Left colon (tissue), 2 donors: ENCODE measurements at regions not wholly inside any gene's neighbourhood (a gene's known extent, or its start where the extent isn't known, plus 50 kb on each side); places are given as distances from the start of the nearest gene placed in this dataset.
"Not testable (repeated sequence)": the region's sequence is repeated elsewhere in the genome, so short reads cannot be mapped to it uniquely, and the experiment has no call there.

Source experiments
- ATAC-seq: fragments of 200-7000 bp; cut with Tn5 transposase; one replicate; pipeline ENCODE4 v1.9.1; 2020; ENCODE audit warnings: mild to moderate bottlenecking, moderate library complexity
- DNase-seq, 2 donors: peaks; one replicate each; pipeline ENCODE4 v3.0.0-alpha.2; 2020
- intact Hi-C, 2 donors: fragments of 100-400 bp; cut with DNase I in 1 of 2; cut with micrococcal nuclease in 1 of 2; formaldehyde crosslinking; loops; one replicate each; pipeline versions ENCODE4 v1.11.2 to v1.14.0; 2022; cut with DNase I, micrococcal nuclease
- donor health status: DM: no; HTN: no; CAD: no.
- donor health status: DM: yes; HTN: yes; CAD: no.

DNA sequence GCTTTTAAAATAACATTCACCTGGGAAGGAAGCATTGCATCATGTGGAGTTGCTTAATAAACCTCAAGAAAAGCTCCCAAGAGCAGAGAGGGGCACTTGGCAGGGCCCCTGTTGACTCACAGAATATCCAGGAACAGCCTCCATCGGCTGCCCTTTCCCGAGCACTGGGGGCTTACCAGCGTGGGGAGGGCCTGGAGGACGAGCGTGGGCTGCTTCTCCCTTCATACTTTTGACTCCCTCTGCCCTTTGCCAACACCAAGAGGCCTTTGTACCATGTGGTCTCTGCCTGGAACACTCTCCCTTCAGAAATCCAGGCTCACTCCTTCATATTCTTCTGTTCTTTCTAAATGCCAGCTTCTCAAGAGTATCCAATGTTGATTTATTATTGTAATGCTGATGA, 492.1 kb upstream of the TMEM132C start:
- no peak for DNase-seq
- no peak for ATAC-seq
- intact Hi-C loops = no loop called here

DNA sequence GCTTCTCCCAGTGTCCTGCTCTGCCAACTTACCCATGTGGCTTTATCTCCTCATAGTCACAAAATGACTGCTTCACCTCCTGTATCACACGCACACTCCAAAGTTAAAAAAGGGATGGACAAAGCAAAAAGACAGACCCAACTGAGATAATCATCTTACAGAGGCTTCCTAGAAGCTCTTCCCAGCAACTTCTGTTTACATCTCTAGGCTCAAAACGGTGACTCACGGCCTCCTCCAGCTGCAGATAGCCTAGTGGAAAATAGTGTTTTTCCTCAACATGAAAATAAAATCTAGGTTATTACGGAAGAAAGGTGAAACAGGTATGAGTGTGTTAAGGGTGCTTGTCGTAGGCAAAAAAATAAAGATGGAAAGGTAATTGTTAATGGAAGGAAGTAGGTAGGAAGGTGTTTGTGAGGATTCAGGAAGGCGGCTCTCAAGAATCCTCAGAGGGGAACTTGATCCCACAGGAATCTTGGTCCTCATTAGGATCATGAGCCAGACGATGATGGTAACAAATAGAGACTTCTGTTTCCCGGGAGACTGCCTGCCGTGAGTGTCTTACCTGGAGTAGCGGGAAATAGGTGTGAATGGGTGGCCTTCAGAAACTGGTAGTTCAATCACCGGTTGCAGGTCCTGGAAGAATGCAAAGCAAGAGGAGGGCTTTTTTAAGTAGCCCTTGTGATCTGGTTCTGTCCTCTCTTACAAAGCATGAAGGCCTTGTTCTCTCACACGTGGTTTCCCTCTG, 487.5 kb upstream of the TMEM132C start:
- DNase-seq = no peak
- ATAC-seq = no peak
- intact Hi-C loops = no loop called here

- DNase-seq = no peak
- intact Hi-C loops = no loop called here
- ATAC-seq = no peak
Measured at GRCh38 chr12:127780881-127781280, 486.1 kb upstream of the TMEM132C start.

DNA sequence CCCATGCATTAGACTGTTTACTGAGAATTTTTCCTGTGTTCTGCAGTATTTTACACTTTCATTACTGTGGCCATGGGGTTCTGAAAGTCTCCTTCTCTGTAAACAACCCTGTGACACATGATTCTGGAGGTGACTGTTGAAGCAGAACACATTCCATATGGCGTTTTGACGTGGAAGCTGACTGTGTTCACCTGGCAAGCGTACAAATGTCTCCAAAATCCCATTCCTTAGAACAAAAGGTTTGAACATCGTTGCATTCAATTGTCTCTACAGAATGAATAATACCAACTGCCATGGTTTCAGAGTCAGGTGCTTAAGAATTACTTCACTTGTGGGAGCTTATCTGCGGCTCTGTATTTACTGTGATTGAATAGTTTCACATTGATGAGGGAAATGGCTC, 485.6 kb upstream of the TMEM132C start:
- intact Hi-C loops = no loop called here
- no peak for ATAC-seq

GRCh38 chr12:127785540-127785939, 481.4 kb upstream of the TMEM132C start:
- DNase-seq = no peak
- intact Hi-C loops = no loop called here
- no peak for ATAC-seq

More for the DNA sequence above, 485.6 kb upstream of the TMEM132C start:
- no peak for DNase-seq

- DNase-seq (no peak), ATAC-seq (no peak)
- intact Hi-C loops = no loop called here
Measured at GRCh38 chr12:127785986-127786590, 480.9 kb upstream of the TMEM132C start.

GRCh38 chr12:127787544-127787943, 479.4 kb upstream of the TMEM132C start:
- no peak for DNase-seq
- intact Hi-C loops = no loop called here
- no peak for ATAC-seq

DNA sequence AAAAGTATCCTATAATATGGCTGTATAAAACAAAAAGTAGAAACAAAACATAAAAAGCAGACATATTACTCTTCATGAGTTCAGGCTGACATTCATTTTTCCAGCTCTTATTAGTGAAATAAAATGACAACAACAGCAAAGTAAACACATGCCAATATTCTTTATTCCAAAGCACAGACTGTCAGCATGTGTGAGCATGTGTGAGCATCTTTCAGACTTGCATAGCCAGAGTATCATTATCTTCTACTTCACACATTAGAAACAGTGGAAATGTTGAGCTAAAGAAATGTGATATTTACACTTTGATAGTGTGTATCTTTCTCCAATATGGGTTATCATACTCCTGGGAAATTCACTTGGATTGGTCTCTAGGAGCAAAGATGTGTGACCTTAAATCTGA, 476.6 kb upstream of the TMEM132C start:
- ATAC-seq (no peak), DNase-seq (no peak)
- intact Hi-C loops = no loop called here

GRCh38 chr12:127791217-127791616, 475.8 kb upstream of the TMEM132C start:
- ATAC-seq (no peak), DNase-seq (no peak)
- intact Hi-C loops = no loop called here

DNA sequence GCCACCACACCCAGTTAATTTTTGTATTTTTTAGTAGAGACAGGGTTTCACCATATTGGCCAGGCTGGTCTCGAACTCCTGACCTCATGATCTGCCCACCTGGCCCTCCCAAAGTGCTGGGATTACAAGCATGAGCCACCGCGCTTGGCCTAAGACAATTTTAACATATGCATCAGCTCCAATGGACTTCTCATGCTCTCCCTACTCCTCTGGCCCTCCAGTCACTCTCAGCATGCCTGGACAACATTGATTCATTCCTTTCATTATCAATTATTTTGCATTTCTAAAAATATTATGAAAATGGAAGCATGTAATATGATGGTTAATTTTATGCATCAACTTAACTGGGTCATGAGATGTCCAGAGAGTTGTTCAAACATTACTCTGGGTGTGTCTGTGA, 469.1 kb upstream of the TMEM132C start:
- DNase-seq (no peak), ATAC-seq (no peak)
- intact Hi-C loops = no loop called here

DNA sequence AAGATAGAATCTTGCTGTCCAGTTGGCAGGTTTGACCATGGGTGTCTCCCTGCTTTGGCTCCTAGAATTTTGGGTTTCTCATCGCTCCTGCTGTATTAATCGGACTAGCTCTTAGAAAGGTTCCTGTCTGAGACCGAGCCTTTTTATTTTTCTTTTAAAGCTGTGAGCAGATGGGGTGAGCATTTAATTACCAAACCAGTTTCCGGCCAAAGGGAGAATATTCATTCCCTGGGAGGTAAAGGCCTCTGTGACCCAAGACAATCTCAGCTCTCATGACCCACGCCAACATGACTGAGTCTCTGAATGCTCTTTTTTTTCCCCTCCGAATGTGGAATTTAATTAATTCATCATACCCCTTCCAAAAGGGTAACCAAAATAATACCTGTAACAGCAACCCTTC, 464.7 kb upstream of the TMEM132C start:
- DNase-seq (no peak), ATAC-seq (no peak)
- intact Hi-C loops = no loop called here

DNA sequence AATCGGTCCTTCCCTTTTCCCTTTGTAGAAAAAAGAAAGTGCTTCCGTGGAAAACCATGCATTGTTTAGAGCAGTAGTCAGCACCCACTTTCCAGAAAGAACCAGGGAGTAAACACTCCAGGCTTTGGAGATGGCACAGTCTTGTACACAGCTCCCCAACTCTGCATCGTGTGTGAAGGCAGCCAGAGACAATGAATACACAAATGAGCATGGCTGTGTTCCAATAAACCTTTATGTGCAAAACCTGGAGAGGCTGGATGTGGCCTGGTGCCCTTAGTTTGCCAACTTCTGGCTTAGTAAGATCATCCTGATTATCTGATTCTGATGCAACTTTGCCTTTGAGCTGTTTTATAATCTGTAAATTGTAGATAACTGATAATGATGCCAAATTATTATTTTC, 463.4 kb upstream of the TMEM132C start:
- intact Hi-C loops = no loop called here
- ATAC-seq (no peak), DNase-seq (no peak)

DNA sequence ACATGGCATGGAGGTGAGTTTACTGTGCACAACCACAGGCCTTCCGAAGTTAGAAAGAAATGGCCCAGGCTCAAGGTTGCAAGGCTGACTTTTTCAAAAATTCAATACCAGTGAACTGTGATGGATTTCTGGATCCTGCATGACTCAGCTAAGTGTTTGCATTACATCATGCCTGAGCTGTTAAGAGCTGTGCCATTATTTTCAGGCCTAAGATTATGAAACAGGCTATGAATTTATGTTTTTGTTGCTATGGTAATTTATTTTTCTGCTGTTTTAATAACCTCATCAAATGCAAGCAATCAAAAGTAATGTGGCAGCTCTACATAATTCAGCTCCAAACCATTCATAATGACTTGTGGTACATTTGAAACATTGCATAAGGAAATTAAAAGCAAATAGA, 457.7 kb upstream of the TMEM132C start:
- intact Hi-C loops = no loop called here
- ATAC-seq = no peak
- no peak for DNase-seq

DNA sequence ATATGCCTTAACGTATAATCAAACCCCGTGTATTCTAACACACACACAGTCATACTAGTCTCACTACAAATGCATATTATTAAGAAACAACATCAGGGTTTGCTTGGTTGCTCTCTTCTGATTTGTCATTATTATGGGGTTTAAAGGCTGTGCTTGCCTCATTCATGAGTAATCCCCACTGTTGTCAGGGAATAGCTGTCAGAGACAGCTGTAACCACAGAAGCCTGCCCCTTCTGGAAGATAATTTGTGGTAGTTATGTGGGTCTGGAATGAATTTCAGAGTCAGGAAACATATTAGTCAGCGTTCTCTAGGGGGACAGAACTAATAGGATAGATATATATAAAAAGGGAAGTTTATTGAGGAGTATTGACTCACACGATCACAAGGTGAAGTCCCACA, 456.9 kb upstream of the TMEM132C start:
- no peak for DNase-seq
- no peak for ATAC-seq
- intact Hi-C loops = no loop called here

- DNase-seq, ATAC-seq, intact Hi-C loops: not testable (repeated sequence)
Measured at GRCh38 chr12:127810459-127810858, 456.5 kb upstream of the TMEM132C start.

GRCh38 chr12:127811988-127812387, 455.0 kb upstream of the TMEM132C start:
- intact Hi-C loops = no loop called here
- DNase-seq = peak in 1 of 2 donors; percentile 9
- no peak for ATAC-seq

GRCh38 chr12:127813147-127813546, 453.8 kb upstream of the TMEM132C start:
- DNase-seq (no peak), ATAC-seq (no peak)
- intact Hi-C loops = no loop called here

- intact Hi-C loops = no loop called here
Measured at GRCh38 chr12:127819056-127819455, 447.9 kb upstream of the TMEM132C start.

GRCh38 chr12:127820271-127820670, 446.7 kb upstream of the TMEM132C start:
- intact Hi-C loops = no loop called here
- DNase-seq (no peak), ATAC-seq (no peak)

More at GRCh38 chr12:127819056-127819455, 447.9 kb upstream of the TMEM132C start:
- DNase-seq (no peak), ATAC-seq (no peak)

DNA sequence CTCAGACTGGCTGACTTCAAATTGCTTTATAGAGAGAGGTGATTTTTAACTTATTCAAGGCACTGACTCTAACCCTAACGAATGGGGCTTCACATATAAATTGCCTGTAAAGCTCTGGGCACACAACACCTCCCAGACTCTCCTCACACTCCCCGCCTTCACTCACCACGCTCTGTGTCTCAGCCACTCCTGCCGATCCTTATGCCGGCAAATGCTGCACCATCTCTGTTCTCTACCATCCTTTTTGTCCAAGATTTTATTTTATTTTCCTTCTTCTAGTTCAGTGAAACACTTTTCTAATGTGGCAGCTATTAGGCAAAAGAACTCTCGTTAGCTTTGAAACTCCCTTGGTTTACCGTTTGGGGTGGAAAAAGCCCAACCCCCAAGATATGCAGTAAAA, 446.1 kb upstream of the TMEM132C start:
- DNase-seq (no peak), ATAC-seq (no peak)
- intact Hi-C loops = no loop called here
